ENCODE measurements at regions not wholly inside any gene's neighbourhood (a gene's known extent, or its start where the extent isn't known, plus 50 kb on each side); places are given as distances from the start of the nearest gene placed in this dataset.
"Not testable (repeated sequence)": the region's sequence is repeated elsewhere in the genome, so short reads cannot be mapped to it uniquely, and the experiment has no call there.

DNA sequence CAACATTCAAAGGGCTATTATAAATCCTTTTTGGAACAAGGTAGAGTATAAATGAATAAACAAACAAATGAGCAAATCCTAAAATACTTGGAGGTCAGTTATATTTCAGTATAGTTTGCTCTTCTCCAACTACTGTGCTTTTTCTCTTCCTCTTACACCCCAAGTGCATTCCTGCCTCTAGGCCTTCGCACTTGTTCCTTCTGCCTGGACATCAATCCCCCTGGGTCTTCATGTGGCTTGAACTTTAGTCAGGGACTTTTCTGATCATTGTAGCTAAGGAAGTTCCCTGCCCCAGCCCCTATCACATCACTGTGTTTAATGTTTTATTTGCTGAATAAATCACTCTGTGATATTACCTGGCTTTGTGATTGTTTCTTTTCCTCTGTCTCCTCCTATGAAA, 418.2 kb upstream of the HNRNPA3 start:
- Mint-ChIP-seq H3K27me3 (ENCODE audit: low read depth, poor library complexity) (peaks cover 16% of the 10 kb centered on the region), H3K4me3 (no peak overlapping the region), H3K4me1 (no peaks in the 10 kb centered on the region), H3K27ac (no peak overlapping the region), H3K9me3 (peaks cover 29% of the 10 kb centered on the region), H3K36me3 (ENCODE audit: low read depth) (peaks cover 11% of the 10 kb centered on the region)
- TF ChIP-seq, protein P1, sequence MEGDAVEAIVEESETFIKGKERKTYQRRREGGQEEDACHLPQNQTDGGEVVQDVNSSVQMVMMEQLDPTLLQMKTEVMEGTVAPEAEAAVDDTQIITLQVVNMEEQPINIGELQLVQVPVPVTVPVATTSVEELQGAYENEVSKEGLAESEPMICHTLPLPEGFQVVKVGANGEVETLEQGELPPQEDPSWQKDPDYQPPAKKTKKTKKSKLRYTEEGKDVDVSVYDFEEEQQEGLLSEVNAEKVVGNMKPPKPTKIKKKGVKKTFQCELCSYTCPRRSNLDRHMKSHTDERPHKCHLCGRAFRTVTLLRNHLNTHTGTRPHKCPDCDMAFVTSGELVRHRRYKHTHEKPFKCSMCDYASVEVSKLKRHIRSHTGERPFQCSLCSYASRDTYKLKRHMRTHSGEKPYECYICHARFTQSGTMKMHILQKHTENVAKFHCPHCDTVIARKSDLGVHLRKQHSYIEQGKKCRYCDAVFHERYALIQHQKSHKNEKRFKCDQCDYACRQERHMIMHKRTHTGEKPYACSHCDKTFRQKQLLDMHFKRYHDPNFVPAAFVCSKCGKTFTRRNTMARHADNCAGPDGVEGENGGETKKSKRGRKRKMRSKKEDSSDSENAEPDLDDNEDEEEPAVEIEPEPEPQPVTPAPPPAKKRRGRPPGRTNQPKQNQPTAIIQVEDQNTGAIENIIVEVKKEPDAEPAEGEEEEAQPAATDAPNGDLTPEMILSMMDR (IDR thresholded peaks at IDR 0.05): no peak
- no peak for DNase-seq

DNA sequence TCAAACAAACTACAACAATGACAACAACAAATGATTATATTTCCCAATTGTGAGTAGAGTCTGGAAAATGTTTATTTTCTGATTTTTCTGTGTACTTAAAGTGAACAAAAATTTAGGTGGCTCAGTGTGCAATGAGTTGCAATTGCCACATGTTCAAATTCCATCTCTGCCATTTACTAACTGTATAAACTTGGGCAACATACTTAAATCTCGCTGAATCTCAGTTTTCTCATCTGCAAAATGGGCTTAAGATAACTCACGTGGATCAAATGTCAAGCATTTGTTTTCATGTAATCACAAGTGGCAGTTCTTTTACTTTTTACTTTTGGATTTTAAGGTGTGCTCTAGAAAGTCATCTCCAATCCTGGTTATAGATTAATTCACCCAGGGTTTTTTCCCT, 416.8 kb upstream of the HNRNPA3 start:
- H3K27me3 Mint-ChIP-seq (ENCODE audit: low read depth, poor library complexity): peaks cover 12% of the 10 kb centered on the region
- no peak overlapping the region for H3K27ac Mint-ChIP-seq

DNA sequence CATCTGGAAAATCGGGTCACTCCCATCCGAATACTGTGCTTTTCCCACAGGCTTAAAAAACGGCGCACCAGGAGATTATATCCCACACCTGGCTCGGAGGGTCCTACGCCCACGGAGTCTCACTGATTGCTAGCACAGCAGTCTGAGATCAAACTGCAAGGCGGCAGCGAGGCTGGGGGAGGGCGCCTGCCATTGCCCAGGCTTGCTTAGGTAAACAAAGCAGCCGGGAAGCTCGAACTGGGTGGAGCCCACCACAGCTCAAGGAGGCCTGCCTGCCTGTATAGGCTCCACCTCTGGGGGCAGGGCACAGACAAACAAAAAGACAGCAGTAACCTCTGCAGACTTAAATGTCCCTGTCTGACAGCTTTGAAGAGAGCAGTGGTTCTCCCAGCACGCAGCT, 415.9 kb upstream of the HNRNPA3 start:
- not testable (repeated sequence) for H3K27ac Mint-ChIP-seq; H3K27me3 Mint-ChIP-seq (ENCODE audit: low read depth, poor library complexity); H3K4me1 Mint-ChIP-seq; H3K4me3 Mint-ChIP-seq; DNase-seq
- H3K9me3 Mint-ChIP-seq: peaks cover 29% of the 10 kb centered on the region
- peaks cover 11% of the 10 kb centered on the region for H3K36me3 Mint-ChIP-seq (ENCODE audit: low read depth)

More for the DNA sequence above, 416.8 kb upstream of the HNRNPA3 start:
- no peak for DNase-seq
- Mint-ChIP-seq H3K4me1 (no peaks in the 10 kb centered on the region), H3K36me3 (ENCODE audit: low read depth) (peaks cover 11% of the 10 kb centered on the region), H3K4me3 (no peak overlapping the region), H3K9me3 (peaks cover 29% of the 10 kb centered on the region)
- TF ChIP-seq, protein P1 (IDR thresholded peaks at IDR 0.05): no peak

DNA sequence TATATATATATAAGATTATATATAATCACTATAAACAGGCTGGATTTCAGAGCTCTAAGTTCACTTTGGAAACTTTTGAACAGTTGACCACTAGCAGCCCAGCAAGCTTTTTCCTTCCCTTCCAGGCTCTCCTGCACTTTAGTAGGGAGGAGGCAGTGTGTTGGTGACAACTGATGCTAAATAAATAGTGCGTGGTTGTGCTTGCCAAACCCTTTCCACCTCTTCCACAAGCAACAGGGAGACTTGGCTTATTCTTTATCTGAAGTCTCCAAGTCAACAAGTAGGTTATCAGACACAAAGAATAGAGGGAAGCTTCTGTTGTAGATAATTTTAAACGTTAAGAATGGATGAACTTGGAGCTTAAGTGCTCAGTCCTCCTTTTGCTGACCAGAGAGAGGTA, 408.2 kb upstream of the HNRNPA3 start:
- TF ChIP-seq, protein P1 (IDR thresholded peaks at IDR 0.05): no peak
- H3K4me1 Mint-ChIP-seq: peaks cover 16% of the 10 kb centered on the region
- no peaks in the 10 kb centered on the region for H3K9me3 Mint-ChIP-seq
- no peaks in the 10 kb centered on the region for H3K36me3 Mint-ChIP-seq (ENCODE audit: low read depth)
- no peak overlapping the region for H3K4me3 Mint-ChIP-seq
- no peak overlapping the region for H3K27ac Mint-ChIP-seq
- H3K27me3 Mint-ChIP-seq (ENCODE audit: low read depth, poor library complexity): no peaks in the 10 kb centered on the region
- DNase-seq: no peak

DNA sequence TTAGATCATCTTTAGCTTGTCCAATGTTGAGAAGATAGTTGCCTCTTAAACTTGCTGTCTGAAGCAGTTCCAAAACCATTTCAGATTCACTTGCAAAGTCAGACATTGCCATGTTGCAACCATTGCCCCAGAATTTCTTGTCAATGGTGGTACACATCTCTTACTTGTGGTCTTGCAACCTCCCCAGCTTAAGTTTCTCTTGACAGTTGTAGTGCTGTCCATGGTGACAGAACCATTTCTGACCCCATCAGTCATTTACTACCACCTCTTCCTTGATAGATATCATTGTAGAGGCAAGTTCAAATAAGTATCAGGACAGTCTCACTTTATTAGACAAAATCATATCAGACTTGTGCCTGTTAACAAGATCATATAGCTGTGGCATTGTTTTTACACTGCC, 407.2 kb upstream of the HNRNPA3 start:
- TF ChIP-seq, protein P1 (IDR thresholded peaks at IDR 0.05): no peak
- H3K27me3 Mint-ChIP-seq (ENCODE audit: low read depth, poor library complexity): no peaks in the 10 kb centered on the region
- no peaks in the 10 kb centered on the region for H3K9me3 Mint-ChIP-seq
- no peaks in the 10 kb centered on the region for H3K36me3 Mint-ChIP-seq (ENCODE audit: low read depth)
- H3K27ac Mint-ChIP-seq: no peak overlapping the region
- H3K4me3 Mint-ChIP-seq: no peak overlapping the region
- H3K4me1 Mint-ChIP-seq: peaks cover 16% of the 10 kb centered on the region
- DNase-seq: no peak

DNA sequence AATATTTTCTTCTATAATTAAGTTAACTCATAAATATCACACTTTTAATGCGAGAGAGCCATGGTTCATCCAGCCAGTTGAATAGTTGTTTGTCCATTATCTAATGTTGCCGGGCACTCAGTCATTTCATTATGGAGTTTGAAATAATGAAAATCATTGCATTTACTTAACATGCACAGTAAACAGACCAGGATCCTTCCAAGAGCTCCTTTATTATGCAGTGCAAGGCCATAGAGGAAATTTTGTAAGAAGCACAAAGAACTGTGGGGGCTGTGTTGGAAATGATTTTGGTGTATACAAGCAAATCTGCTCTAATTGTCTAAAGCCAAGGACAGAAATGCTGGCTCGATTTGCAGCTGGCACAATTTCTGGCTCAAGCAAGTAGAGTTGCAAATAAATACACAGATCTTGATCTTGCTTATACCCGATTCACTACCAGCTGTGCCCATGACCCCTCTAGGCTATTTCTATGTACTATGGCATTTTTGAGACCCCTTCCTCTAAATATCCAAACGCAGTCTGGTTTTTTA, 400.3 kb upstream of the HNRNPA3 start:
- Mint-ChIP-seq H3K27ac (no peak overlapping the region), H3K36me3 (ENCODE audit: low read depth) (no peaks in the 10 kb centered on the region), H3K4me3 (no peak overlapping the region), H3K27me3 (ENCODE audit: low read depth, poor library complexity) (peaks cover 4% of the 10 kb centered on the region), H3K9me3 (no peaks in the 10 kb centered on the region), H3K4me1 (peaks cover 35% of the 10 kb centered on the region)
- DNase-seq: no peak
- TF ChIP-seq, protein P1 (IDR thresholded peaks at IDR 0.05): no peak
